Body of pancreas (tissue), 4 donors: ENCODE measurements at regions not wholly inside any gene's neighbourhood (a gene's known extent, or its start where the extent isn't known, plus 50 kb on each side); places are given as distances from the start of the nearest gene placed in this dataset.

Experiments used
- POLR2A ChIP-seq, 3 donors: fragments of 450-650 bp; IDR thresholded peaks; one replicate each; pipeline ENCODE4 v1.6.1; 2016; ENCODE audit warnings: antibody characterized with exemption in 3 of 3, mild to moderate bottlenecking in 2 of 3
- TF ChIP-seq, protein P1 (sequence below), 7 experiments: fragments of 450-650 bp in 4 of 7; fragments of 200-600 bp in 3 of 7; sonication (generic) in 3 of 7; IDR thresholded peaks; one replicate each; pipeline ENCODE4 v1.5.1; 2016 to 2019; ENCODE audit warnings: antibody characterized with exemption in 7 of 7

DNA sequence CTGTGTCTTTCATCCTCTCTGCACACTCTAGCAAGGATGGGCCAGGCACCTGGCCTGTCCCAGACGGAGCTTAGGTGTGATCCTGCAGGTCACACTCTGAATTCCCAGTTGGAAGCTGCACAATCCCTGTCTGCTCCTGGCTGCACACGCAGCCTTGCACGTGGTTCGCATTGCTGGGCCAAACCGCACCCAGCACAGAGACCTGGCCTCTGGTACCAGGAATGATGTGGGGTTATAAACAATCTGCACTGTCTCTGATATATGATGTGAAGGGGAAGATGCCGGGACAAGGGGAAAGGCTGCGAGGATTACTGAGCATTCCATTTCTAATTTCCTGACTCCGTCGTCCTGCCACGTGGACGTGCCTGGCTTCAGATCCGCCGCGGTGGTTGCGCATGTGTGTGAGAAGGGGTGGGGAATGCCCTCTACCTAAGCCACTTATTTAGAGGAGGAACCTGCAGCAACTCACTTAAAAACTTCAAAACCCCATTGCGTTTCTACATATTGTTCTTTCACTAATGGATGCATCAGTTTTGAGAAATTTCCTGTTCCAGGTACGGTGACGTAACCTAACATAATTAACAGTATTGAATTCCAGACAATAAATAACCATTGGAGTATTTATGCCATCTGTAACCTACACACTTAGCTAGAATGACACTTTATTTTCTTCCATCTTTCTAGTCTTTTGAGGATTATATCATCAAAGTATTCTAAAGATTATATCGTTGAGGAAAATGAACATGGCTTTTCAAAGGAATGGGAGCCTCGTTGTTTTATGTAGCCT lies 559.7 kb upstream of the MGMT start:
- TF ChIP-seq, protein P1, sequence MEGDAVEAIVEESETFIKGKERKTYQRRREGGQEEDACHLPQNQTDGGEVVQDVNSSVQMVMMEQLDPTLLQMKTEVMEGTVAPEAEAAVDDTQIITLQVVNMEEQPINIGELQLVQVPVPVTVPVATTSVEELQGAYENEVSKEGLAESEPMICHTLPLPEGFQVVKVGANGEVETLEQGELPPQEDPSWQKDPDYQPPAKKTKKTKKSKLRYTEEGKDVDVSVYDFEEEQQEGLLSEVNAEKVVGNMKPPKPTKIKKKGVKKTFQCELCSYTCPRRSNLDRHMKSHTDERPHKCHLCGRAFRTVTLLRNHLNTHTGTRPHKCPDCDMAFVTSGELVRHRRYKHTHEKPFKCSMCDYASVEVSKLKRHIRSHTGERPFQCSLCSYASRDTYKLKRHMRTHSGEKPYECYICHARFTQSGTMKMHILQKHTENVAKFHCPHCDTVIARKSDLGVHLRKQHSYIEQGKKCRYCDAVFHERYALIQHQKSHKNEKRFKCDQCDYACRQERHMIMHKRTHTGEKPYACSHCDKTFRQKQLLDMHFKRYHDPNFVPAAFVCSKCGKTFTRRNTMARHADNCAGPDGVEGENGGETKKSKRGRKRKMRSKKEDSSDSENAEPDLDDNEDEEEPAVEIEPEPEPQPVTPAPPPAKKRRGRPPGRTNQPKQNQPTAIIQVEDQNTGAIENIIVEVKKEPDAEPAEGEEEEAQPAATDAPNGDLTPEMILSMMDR (IDR thresholded peaks at IDR 0.05): no peak
- no peak for TF ChIP-seq POLR2A (IDR thresholded peaks at IDR 0.05)
